Astrocyte (in vitro differentiated cells and primary cell): ENCODE measurements at regions not wholly inside any gene's neighbourhood (a gene's known extent, or its start where the extent isn't known, plus 50 kb on each side); places are given as distances from the start of the nearest gene placed in this dataset.

Source experiments
- CTCF ChIP-seq: IDR thresholded peaks from 2 replicates; pipeline ENCODE4 v1.5.1; 2011; ENCODE audit warnings: low read depth, mild to moderate bottlenecking, inconsistent platforms, low read length, moderate library complexity; ENCODE audit not compliant: insufficient read depth
- EZH2 ChIP-seq: IDR thresholded peaks from 2 replicates; pipeline ENCODE4 v1.6.1; 2012; ENCODE audit warnings: mild to moderate bottlenecking, low read length, inconsistent platforms; ENCODE audit not compliant: insufficient read depth

- TF ChIP-seq CTCF = no peak
- no peak for TF ChIP-seq EZH2
Measured at GRCh38 chr7:15094989-15095388, 192.4 kb upstream of the DGKB start.
